Posterior vena cava (tissue), 2 donors: ENCODE measurements at regions not wholly inside any gene's neighbourhood (a gene's known extent, or its start where the extent isn't known, plus 50 kb on each side); places are given as distances from the start of the nearest gene placed in this dataset.

Source experiments
- DNase-seq: peaks from one replicate; pipeline ENCODE4 v3.0.0-alpha.2; 2020; ENCODE audit warnings: low spot score
- intact Hi-C, 2 donors: fragments of 100-400 bp; cut with DNase I; formaldehyde crosslinking; loops; one replicate each; pipeline versions ENCODE4 v1.14.1 to v1.14.2; 2022 to 2023
- donor health status: DM: yes; HTN: yes; CAD: no.
- donor health status: DM: yes; HTN: yes; CAD: no.

GRCh38 chr2:18926631-18927524 is 337.5 kb upstream of the NT5C1B start:
- intact Hi-C loops = no loop called here
- DNase-seq = no peak

DNA sequence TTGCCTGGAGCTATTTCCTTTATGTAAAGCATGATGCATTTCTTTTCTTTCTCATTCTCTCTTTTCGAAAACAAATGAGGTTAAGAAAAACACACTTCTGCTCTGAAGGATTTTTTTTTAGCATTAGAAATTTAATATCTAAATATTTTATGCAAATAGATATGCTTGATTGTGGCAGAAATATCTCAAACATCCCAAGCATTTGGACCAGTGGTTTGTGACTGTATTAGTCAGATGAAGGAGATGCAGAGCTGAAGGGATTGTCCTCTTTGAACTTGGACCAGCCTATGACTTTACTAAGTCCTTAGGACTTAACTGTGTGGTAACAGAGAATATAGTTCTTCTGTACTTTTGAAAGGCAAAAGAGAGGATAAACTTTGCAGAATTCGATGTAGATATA is 335.9 kb upstream of the NT5C1B start:
- intact Hi-C loops = no loop called here
- no peak for DNase-seq

- intact Hi-C loops = no loop called here
- DNase-seq = no peak
These were observed 335.5 kb upstream of the NT5C1B start for GRCh38 chr2:18924886-18925285.

- intact Hi-C loops = no loop called here
These were observed 335.0 kb upstream of the NT5C1B start for GRCh38 chr2:18924386-18924785.

GRCh38 chr2:18922276-18922675 is 332.9 kb upstream of the NT5C1B start:
- intact Hi-C loops = no loop called here
- DNase-seq = no peak

More at GRCh38 chr2:18924386-18924785, 335.0 kb upstream of the NT5C1B start:
- DNase-seq = no peak

DNA sequence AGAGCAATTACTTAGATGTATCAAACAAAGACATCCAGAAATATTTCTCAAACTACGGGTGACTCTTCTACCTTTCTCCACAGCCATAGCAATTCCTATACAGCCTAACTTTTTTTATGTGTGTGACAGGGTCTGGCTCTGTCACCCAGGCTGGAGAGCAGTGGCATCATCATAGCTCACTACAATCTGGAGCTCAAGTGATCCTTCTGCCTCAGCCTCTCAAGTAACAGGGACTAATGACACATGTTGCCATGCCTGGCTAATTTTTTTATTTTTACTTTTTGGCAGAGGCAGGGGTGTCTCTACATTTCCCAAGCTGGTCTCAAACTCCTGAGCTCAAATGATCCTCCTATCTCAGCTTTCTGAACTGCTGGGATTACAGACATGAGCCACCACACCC is 328.9 kb upstream of the NT5C1B start:
- DNase-seq = no peak
- intact Hi-C loops = no loop called here

DNA sequence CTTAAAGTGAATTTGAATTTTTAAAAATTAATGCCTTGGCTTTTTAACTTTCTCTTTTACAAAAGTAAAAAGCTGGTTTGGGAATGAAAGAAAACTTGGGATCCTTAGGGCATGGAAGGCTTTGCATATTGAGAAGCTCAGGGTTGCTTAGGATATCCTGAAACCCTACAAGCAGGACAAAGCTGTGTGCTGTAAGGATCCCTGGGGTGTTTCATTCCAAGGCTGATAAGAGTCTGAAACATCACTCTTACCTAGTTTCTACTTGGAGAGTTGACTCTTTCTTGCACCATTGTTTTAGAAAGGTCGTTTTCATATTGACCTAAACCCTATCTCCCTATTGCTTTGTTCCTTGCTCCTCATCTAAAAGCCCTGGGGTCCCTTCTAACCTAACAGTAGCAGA is 325.9 kb upstream of the NT5C1B start:
- intact Hi-C loops = no loop called here
- no peak for DNase-seq

DNA sequence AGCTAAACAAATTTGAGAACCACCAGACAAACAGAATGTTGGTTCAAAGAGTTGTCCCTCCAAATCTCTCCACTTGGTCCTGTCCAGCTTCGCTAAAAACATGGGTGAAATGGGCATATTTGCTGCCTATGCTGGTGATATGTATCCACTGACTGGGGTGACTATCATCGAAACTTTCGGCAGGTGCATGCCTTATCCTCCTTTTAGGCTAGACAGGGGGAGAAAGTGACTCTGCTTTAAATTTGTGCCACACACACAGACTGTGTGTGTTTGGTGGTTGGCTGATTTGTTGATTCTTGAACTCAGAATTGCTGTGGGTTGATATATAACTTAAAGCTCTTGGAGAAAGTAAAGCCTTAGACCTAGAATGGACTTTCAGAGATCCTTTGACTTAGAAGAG is 324.1 kb upstream of the NT5C1B start:
- intact Hi-C loops = no loop called here

GRCh38 chr2:18912225-18912888 is 323.0 kb upstream of the NT5C1B start:
- no peak for DNase-seq
- intact Hi-C loops = no loop called here

More for the DNA sequence above, 324.1 kb upstream of the NT5C1B start:
- DNase-seq = no peak

- no peak for DNase-seq
- intact Hi-C loops = no loop called here
These were observed 322.0 kb upstream of the NT5C1B start for GRCh38 chr2:18911416-18911815.

GRCh38 chr2:18910843-18911242 is 321.5 kb upstream of the NT5C1B start:
- DNase-seq = no peak
- intact Hi-C loops = no loop called here

- intact Hi-C loops = no loop called here
- no peak for DNase-seq
These were observed 318.6 kb upstream of the NT5C1B start for GRCh38 chr2:18907937-18908336.

- intact Hi-C loops = no loop called here
- DNase-seq = no peak
These were observed 318.1 kb upstream of the NT5C1B start for GRCh38 chr2:18907508-18907907.

- intact Hi-C loops = no loop called here
- no peak for DNase-seq
These were observed 314.4 kb upstream of the NT5C1B start for GRCh38 chr2:18903750-18904149.

DNA sequence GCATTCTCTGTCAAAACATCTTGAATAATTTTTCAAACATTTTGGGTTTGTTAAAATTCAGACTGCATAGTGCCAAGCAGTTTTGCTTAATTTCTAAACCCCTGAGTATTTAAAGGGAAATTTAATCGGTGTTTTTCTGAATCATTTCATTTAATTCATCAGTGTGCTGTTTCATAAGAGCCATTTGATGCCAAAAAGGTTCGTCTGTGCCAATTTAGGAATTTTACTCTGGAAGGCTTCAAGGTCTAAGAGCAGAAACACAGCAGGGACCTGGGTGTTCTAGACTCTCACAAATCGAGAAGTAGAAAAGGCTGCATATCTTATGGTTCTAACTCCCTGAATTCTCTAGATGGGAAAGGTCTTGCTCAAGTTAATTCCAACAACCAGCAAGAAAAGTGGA is 311.9 kb upstream of the NT5C1B start:
- intact Hi-C loops = no loop called here
- no peak for DNase-seq

DNA sequence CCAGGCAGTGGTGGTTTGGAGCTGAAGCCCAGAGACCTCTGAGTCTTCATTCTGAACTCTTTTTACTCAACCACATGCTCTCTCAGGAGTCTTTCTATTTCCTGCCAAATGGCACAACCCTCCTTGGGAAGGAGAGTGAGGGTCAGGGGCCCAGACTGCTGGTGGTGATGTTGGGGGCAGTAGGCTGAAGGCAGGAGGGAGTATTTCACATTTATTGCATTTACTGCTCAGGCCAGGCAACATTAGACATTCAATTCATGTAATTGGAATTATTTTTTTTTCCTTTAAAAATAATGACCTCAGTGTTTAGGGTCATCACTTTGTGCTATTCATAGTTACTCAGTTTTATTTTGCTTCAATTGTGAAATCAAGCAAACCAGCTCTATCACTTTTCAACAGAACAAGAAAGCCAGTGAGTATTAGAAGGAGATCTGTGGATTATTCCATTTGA is 311.3 kb upstream of the NT5C1B start:
- intact Hi-C loops = no loop called here
- no peak for DNase-seq

- intact Hi-C loops = no loop called here
- DNase-seq = no peak
These were observed 310.4 kb upstream of the NT5C1B start for GRCh38 chr2:18899725-18900124.

DNA sequence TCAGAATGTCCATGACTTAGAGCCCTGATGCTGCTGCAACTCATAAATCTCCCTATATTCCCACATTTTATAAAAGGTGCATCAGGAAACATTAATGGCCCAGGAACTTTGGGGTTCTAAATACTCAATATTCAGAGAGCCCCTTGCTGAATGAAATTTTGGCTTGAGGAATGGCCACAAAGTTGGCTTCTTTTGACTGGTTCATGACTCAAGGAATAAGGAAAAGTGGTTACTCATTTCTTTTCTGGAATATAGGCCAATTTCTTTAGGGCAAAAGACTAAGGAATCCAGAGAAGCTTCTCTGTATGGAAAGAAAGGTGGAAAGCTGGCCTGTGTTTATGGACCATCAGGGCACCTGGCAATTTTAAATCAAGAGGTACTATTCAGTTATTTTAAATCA is 308.9 kb upstream of the NT5C1B start:
- intact Hi-C loops = no loop called here
- DNase-seq = no peak

DNA sequence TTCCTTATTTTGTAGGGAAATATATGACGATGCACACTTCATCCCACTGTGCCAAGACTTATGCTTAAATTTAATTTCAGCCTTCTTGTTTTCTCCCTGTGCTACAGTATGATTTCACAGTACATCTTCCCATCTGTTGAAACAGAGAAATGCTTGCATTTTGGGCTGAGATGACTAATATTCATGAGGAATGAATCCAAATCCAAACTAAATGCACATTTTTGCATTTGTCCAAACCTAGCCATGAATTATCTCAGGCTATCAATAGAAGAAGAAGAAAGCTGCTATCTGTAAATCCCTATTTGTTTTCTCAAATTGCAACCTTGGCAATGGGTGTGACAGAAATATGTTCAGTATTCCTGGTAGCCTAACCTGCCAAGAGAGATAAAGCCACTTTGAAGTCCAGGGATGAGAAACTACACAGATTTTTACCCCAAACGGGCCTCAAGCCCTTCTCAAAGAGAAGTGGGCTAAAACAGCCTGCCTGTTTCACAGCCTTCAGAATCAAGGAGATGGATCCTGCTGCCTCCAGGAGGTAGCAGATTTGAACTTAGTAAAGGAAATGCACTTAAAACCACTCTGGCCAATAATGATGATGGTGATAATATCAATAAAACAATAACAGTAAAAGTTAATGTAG is 306.9 kb upstream of the NT5C1B start:
- intact Hi-C loops = no loop called here
- no peak for DNase-seq

- intact Hi-C loops = no loop called here
- DNase-seq = no peak
These were observed 302.4 kb upstream of the NT5C1B start for GRCh38 chr2:18891600-18892345.
